Tibial nerve (tissue), 3 donors: ENCODE measurements at regions not wholly inside any gene's neighbourhood (a gene's known extent, or its start where the extent isn't known, plus 50 kb on each side); places are given as distances from the start of the nearest gene placed in this dataset.

Source experiments
- CTCF ChIP-seq, 5 experiments: fragments of 200-600 bp in 3 of 5; fragments of 450-650 bp in 2 of 5; sonication (generic) in 3 of 5; IDR thresholded peaks; one replicate each; pipeline ENCODE4 v1.5.1; 2016 to 2019; ENCODE audit warnings: antibody characterized with exemption in 5 of 5, mild to moderate bottlenecking in 3 of 5, moderate library complexity in 2 of 5
- POLR2A ChIP-seq, 2 donors: fragments of 450-650 bp; IDR thresholded peaks; one replicate each; pipeline ENCODE4 v1.6.1; 2017; ENCODE audit warnings: antibody characterized with exemption in 2 of 2, mild to moderate bottlenecking in 2 of 2, moderate library complexity in 2 of 2

GRCh38 chr9:30711591-30711990, 1672.9 kb upstream of the ACO1 start:
- TF ChIP-seq CTCF (IDR thresholded peaks at IDR 0.05) = no peak
- TF ChIP-seq POLR2A (IDR thresholded peaks at IDR 0.05) = no peak
